NCI-H1436 treated with DMSO at 0.1 percent for 48 hours (cell line): ENCODE measurements at regions not wholly inside any gene's neighbourhood (a gene's known extent, or its start where the extent isn't known, plus 50 kb on each side); places are given as distances from the start of the nearest gene placed in this dataset.

Experiments
- DNase-seq: peaks from one replicate; lab custom pipeline; 2025; lab: John Stamatoyannopoulos, UW

- DNase-seq, result no peak
Measured at GRCh38 chr5:3654515-3654914, 58.9 kb downstream of the IRX1 start.

- no peak for DNase-seq
Measured at GRCh38 chr5:3656803-3657202, 61.2 kb downstream of the IRX1 start.

- DNase-seq, result no peak
Measured at GRCh38 chr5:3657364-3658022, 61.9 kb downstream of the IRX1 start.

GRCh38 chr5:3658929-3659328, 63.3 kb downstream of the IRX1 start:
- DNase-seq, result no peak

- DNase-seq, result no peak
Measured at GRCh38 chr5:3659907-3660306, 64.3 kb downstream of the IRX1 start.

- DNase-seq, result no peak
Measured at GRCh38 chr5:3660630-3661029, 65.0 kb downstream of the IRX1 start.

- no peak for DNase-seq
Measured at GRCh38 chr5:3661755-3662296, 66.2 kb downstream of the IRX1 start.

GRCh38 chr5:3662344-3662743, 66.7 kb downstream of the IRX1 start:
- no peak for DNase-seq

- DNase-seq, result no peak
Measured at GRCh38 chr5:3671337-3671736, 75.7 kb downstream of the IRX1 start.

- DNase-seq, result no peak
Measured at GRCh38 chr5:3678801-3679200, 83.2 kb downstream of the IRX1 start.

GRCh38 chr5:3680821-3681220, 85.2 kb downstream of the IRX1 start:
- DNase-seq, result no peak

GRCh38 chr5:3684118-3684517, 88.5 kb downstream of the IRX1 start:
- no peak for DNase-seq

GRCh38 chr5:3684771-3685354, 89.2 kb downstream of the IRX1 start:
- DNase-seq, result no peak

- DNase-seq, result no peak
Measured at GRCh38 chr5:3694819-3695218, 99.2 kb downstream of the IRX1 start.

GRCh38 chr5:3695818-3696217, 100.2 kb downstream of the IRX1 start:
- DNase-seq, result no peak

GRCh38 chr5:3698412-3698811, 102.8 kb downstream of the IRX1 start:
- DNase-seq, result no peak

GRCh38 chr5:3701694-3702093, 106.1 kb downstream of the IRX1 start:
- DNase-seq, result no peak

GRCh38 chr5:3704661-3705060, 109.0 kb downstream of the IRX1 start:
- DNase-seq, result no peak

GRCh38 chr5:3709068-3709716, 113.6 kb downstream of the IRX1 start:
- DNase-seq, result no peak

- DNase-seq, result no peak
Measured at GRCh38 chr5:3709717-3710348, 114.2 kb downstream of the IRX1 start.

- DNase-seq, result no peak
Measured at GRCh38 chr5:3715062-3715461, 119.4 kb downstream of the IRX1 start.

GRCh38 chr5:3729631-3730030, 134.0 kb downstream of the IRX1 start:
- DNase-seq, result no peak

- DNase-seq, result no peak
Measured at GRCh38 chr5:3734632-3735031, 139.0 kb downstream of the IRX1 start.
